Spinal cord (tissue), 9 donors: ENCODE measurements at regions not wholly inside any gene's neighbourhood (a gene's known extent, or its start where the extent isn't known, plus 50 kb on each side); places are given as distances from the start of the nearest gene placed in this dataset.
A peak's percentile ranks its signal among the peaks of the same experiment; 100 is the strongest.

Experiments used
- DNase-seq, 6 donors: peaks; one replicate each; pipeline versions ENCODE4 v3.0.0 to v3.0.0-alpha.2; 2013 to 2015; ENCODE audit warnings: low spot score in 6 of 6, low read depth in 4 of 6
- H3K27ac ChIP-seq: one replicate; pipeline ENCODE4 v1.5.1; 2013; ENCODE audit warnings: low read depth, low read length, control low read depth
- H3K27me3 ChIP-seq: one replicate; pipeline ENCODE4 v1.6.1; 2013; ENCODE audit warnings: low read length; ENCODE audit not compliant: control insufficient read depth, insufficient read depth
- H3K36me3 ChIP-seq: one replicate; pipeline ENCODE4 v1.6.1; 2013; ENCODE audit warnings: low read length; ENCODE audit not compliant: control insufficient read depth, insufficient read depth
- H3K4me1 ChIP-seq: one replicate; pipeline ENCODE4 v1.6.1; 2013; ENCODE audit warnings: low read length; ENCODE audit not compliant: control insufficient read depth, insufficient read depth
- H3K4me3 ChIP-seq: one replicate; pipeline ENCODE4 v1.5.1; 2013; ENCODE audit warnings: low read depth, low read length, control low read depth
- H3K9me3 ChIP-seq: one replicate; pipeline ENCODE4 v1.6.1; 2013; ENCODE audit warnings: low read length; ENCODE audit not compliant: control insufficient read depth, insufficient read depth
- WGBS: methylation state at CpG from one replicate; pipeline ENCODE4 v1.1.5; 2013; ENCODE audit warnings: missing lambda C conversion rate; ENCODE audit not compliant: insufficient coverage; 5-methylcytosine and 5-hydroxymethylcytosine counted together
- donor health status: healthy.

GRCh38 chr10:6701289-6701688, 121.2 kb upstream of the PRKCQ start:
- H3K4me1 ChIP-seq, result no peaks in the 10 kb centered on the region
- no peaks in the 10 kb centered on the region for H3K27me3 ChIP-seq
- H3K4me3 ChIP-seq, result no peak overlapping the region
- H3K9me3 ChIP-seq, result no peaks in the 10 kb centered on the region
- H3K27ac ChIP-seq, result no peak overlapping the region
- WGBS, result 75% methylated on average over 2 of the region's 7 CpGs
- no peak for DNase-seq
- no peaks in the 10 kb centered on the region for H3K36me3 ChIP-seq

GRCh38 chr10:6700066-6700465, 120.0 kb upstream of the PRKCQ start:
- Histone ChIP-seq H3K36me3 (no peaks in the 10 kb centered on the region), H3K4me3 (no peak overlapping the region), H3K4me1 (no peaks in the 10 kb centered on the region), H3K27me3 (no peaks in the 10 kb centered on the region), H3K9me3 (no peaks in the 10 kb centered on the region), H3K27ac (no peak overlapping the region)
- DNase-seq, result no peak
- WGBS, result 82% methylated on average over 3 of the region's 4 CpGs

GRCh38 chr10:6699336-6699735, 119.3 kb upstream of the PRKCQ start:
- H3K9me3 ChIP-seq, result no peaks in the 10 kb centered on the region
- no peaks in the 10 kb centered on the region for H3K4me1 ChIP-seq
- 91% methylated on average over 4 of the region's 4 CpGs for WGBS
- no peak for DNase-seq
- H3K4me3 ChIP-seq, result no peak overlapping the region
- H3K36me3 ChIP-seq, result no peaks in the 10 kb centered on the region
- no peaks in the 10 kb centered on the region for H3K27me3 ChIP-seq
- no peak overlapping the region for H3K27ac ChIP-seq

- Histone ChIP-seq H3K36me3 (no peaks in the 10 kb centered on the region), H3K9me3 (no peaks in the 10 kb centered on the region), H3K4me1 (no peaks in the 10 kb centered on the region), H3K27ac (no peak overlapping the region), H3K27me3 (no peaks in the 10 kb centered on the region), H3K4me3 (no peak overlapping the region)
- no peak for DNase-seq
- WGBS, result 80% methylated on average over 1 of the region's 1 CpG
These were observed 115.4 kb upstream of the PRKCQ start for GRCh38 chr10:6695519-6695918.

GRCh38 chr10:6694447-6695140, 114.5 kb upstream of the PRKCQ start:
- WGBS, result 73% methylated on average over 5 of the region's 8 CpGs
- Histone ChIP-seq H3K4me3 (no peak overlapping the region), H3K36me3 (no peaks in the 10 kb centered on the region), H3K4me1 (no peaks in the 10 kb centered on the region), H3K27ac (no peak overlapping the region), H3K9me3 (no peaks in the 10 kb centered on the region), H3K27me3 (no peaks in the 10 kb centered on the region)
- DNase-seq, result peak in 2 of 6 donors; percentile 14 to 69

- no peak for DNase-seq
- Histone ChIP-seq H3K4me1 (no peaks in the 10 kb centered on the region), H3K27ac (no peak overlapping the region), H3K27me3 (no peaks in the 10 kb centered on the region), H3K9me3 (no peaks in the 10 kb centered on the region), H3K4me3 (no peak overlapping the region), H3K36me3 (no peaks in the 10 kb centered on the region)
- 94% methylated on average over 7 of the region's 7 CpGs for WGBS
These were observed 112.8 kb upstream of the PRKCQ start for GRCh38 chr10:6692856-6693255.

GRCh38 chr10:6692103-6692502, 112.0 kb upstream of the PRKCQ start:
- WGBS, result 100% methylated on average over 1 of the region's 2 CpGs
- Histone ChIP-seq H3K27ac (no peak overlapping the region), H3K4me1 (no peaks in the 10 kb centered on the region)

GRCh38 chr10:6689036-6689435, 109.0 kb upstream of the PRKCQ start:
- no peaks in the 10 kb centered on the region for H3K36me3 ChIP-seq
- H3K27me3 ChIP-seq, result no peaks in the 10 kb centered on the region
- 100% methylated on average over 1 of the region's 5 CpGs for WGBS
- no peak overlapping the region for H3K27ac ChIP-seq
- no peaks in the 10 kb centered on the region for H3K9me3 ChIP-seq
- no peak overlapping the region for H3K4me3 ChIP-seq
- no peak for DNase-seq
- H3K4me1 ChIP-seq, result no peaks in the 10 kb centered on the region

More at GRCh38 chr10:6692103-6692502, 112.0 kb upstream of the PRKCQ start:
- Histone ChIP-seq H3K4me3 (no peak overlapping the region), H3K36me3 (no peaks in the 10 kb centered on the region), H3K27me3 (no peaks in the 10 kb centered on the region), H3K9me3 (no peaks in the 10 kb centered on the region)
- DNase-seq, result no peak

GRCh38 chr10:6680735-6681134, 100.7 kb upstream of the PRKCQ start:
- WGBS, result no CpG with 5 or more reads among the region's 6 CpGs
- DNase-seq, result peak in 2 of 6 donors; percentile 23 to 57
- H3K27ac ChIP-seq, result no peak overlapping the region
- H3K4me3 ChIP-seq, result no peak overlapping the region
- H3K4me1 ChIP-seq, result no peaks in the 10 kb centered on the region
- no peaks in the 10 kb centered on the region for H3K27me3 ChIP-seq
- H3K36me3 ChIP-seq, result no peaks in the 10 kb centered on the region
- no peaks in the 10 kb centered on the region for H3K9me3 ChIP-seq

- Histone ChIP-seq H3K27me3 (no peaks in the 10 kb centered on the region), H3K27ac (no peak overlapping the region), H3K9me3 (no peaks in the 10 kb centered on the region), H3K36me3 (no peaks in the 10 kb centered on the region), H3K4me3 (no peak overlapping the region), H3K4me1 (no peaks in the 10 kb centered on the region)
- no peak for DNase-seq
These were observed 98.9 kb upstream of the PRKCQ start for GRCh38 chr10:6678956-6679355.
